MG63 (cell line): ENCODE measurements at regions not wholly inside any gene's neighbourhood (a gene's known extent, or its start where the extent isn't known, plus 50 kb on each side); places are given as distances from the start of the nearest gene placed in this dataset.

Experiments
- DNase-seq: peaks from one replicate; pipeline ENCODE4 v3.0.0-alpha.2; 2020
- H3K27me3 ChIP-seq: fragments of 250-450 bp; sonication (Bioruptor Pico); 2 replicates; pipeline ENCODE4 v1.5.1; 2020; ENCODE audit warnings: mild to moderate bottlenecking, moderate library complexity
- H3K36me3 ChIP-seq: fragments of 250-450 bp; sonication (Bioruptor Pico); 2 replicates; pipeline ENCODE4 v1.5.1; 2020; ENCODE audit warnings: mild to moderate bottlenecking, moderate library complexity
- H3K4me3 ChIP-seq: fragments of 250-450 bp; sonication (Bioruptor Pico); 2 replicates; pipeline ENCODE4 v1.5.1; 2020; ENCODE audit warnings: mild to moderate bottlenecking, moderate library complexity
- H3K9me3 ChIP-seq: fragments of 250-450 bp; sonication (Bioruptor Pico); 2 replicates; pipeline ENCODE4 v1.5.1; 2020; ENCODE audit warnings: mild to moderate bottlenecking, moderate library complexity

DNA sequence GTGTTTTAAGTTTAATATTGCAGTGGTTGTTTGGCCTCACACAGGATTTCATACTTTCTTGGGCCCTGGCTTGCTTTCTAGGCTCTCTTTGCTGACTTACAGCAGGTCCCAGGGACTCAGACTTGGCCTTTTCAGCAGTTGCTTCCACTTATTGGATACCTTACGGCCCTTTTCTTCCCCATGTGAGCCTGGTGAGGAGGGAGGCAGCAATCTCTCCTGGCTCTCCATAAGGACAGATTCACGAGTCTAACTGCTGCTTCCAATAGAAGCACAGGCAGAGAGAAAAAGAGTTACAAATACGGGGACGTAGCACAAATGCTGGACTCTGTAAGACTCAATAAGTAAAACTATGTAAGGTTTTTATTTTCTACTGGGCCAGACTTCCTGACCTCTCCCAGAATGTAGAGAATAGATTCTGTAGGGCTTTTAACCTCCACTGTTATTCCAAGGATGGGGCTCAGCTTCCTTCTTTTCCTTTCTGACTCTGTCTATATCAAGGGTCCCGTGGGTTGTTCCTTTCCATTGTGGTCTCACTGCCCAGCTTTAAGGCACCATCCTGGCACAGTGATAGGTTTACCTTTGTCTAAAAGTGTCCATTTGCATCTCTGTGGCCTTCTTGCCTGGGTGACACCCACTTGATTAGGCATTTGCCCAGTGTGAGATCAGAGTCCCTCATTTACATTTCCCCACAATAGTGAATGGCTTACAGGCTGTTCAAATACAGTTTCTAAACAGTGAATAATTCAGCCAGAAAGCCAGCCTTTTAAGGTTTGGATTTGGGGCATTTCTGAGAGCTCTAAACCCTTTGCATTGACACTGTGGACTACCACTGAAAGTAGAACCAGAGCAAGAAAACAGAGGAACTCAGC lies 92.8 kb downstream of the RASSF10 start:
- Histone ChIP-seq H3K27me3 (no peaks in the 10 kb centered on the region), H3K9me3 (no peaks in the 10 kb centered on the region), H3K4me3 (no peak overlapping the region), H3K36me3 (no peaks in the 10 kb centered on the region)
- no peak for DNase-seq

- H3K27me3 ChIP-seq, result no peaks in the 10 kb centered on the region
- no peaks in the 10 kb centered on the region for H3K9me3 ChIP-seq
- no peak for DNase-seq
- no peak overlapping the region for H3K4me3 ChIP-seq
- H3K36me3 ChIP-seq, result no peaks in the 10 kb centered on the region
Measured at GRCh38 chr11:13102513-13102840, 93.4 kb downstream of the RASSF10 start.

DNA sequence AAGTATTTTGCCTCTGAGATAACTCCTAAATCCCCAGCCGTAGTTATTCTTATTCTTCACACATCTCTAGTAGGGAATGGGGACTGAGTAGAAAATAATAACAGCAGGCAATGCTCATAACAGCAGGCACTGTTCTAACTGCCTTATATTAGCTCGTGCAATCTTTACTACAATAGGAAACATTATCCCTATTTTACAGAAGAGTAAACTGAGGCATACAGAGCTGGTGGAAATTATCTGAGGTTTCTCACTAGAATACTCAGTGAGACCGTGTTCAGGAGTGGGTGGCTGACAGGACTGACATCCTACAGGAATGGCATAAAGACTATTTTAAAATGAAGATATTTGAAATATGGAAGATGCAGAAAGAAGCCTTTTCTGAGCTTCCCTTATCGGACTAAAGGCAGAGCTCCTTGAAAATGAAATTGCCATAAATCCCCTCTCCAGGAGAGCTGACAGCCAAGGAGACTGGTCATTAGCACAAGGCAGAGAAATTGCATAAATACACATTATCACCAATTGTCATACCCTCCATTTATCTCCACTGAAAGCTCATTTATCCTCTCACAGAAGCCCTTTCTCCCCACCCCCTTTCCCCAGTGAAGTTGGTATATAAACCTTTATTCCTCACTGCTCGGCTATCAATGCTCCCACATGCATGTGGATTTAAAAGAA lies 93.9 kb downstream of the RASSF10 start:
- Histone ChIP-seq H3K9me3 (no peaks in the 10 kb centered on the region), H3K27me3 (no peaks in the 10 kb centered on the region), H3K36me3 (no peaks in the 10 kb centered on the region), H3K4me3 (no peak overlapping the region)
- no peak for DNase-seq

DNA sequence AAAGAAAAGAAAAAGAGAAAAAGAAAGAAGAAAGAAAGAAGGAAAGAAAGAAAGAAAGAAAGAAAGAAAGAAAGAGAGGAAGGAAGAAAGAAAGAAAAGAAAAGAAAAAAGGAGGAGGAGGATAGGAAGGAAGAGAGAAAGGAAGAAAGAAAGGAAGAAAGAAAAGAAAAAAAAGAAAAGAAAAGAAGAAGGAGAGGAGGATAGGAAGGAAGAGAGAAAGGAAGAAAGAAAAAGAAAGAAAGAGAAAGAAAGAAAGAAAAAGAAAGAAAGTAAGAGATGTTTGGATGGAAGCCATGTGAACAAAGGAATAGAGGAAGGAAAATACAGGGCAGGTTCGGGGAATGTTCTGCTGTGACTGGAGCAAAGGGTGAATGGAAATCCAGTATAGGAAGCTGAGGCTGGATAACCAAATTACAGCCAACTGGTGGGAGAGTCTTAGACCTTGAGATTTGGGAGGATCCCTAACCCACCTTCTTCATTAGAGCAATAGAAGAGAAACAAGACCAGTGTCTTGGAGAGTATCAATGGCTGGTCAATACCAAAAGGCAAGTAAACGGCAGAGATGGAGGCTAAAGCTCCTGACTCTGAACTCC lies 94.9 kb downstream of the RASSF10 start:
- no peaks in the 10 kb centered on the region for H3K27me3 ChIP-seq
- H3K9me3 ChIP-seq, result no peaks in the 10 kb centered on the region
- DNase-seq, result no peak
- H3K4me3 ChIP-seq, result no peak overlapping the region
- H3K36me3 ChIP-seq, result no peaks in the 10 kb centered on the region

GRCh38 chr11:13104619-13105236 lies 95.6 kb downstream of the RASSF10 start:
- Histone ChIP-seq H3K9me3 (no peaks in the 10 kb centered on the region), H3K27me3 (no peaks in the 10 kb centered on the region), H3K4me3 (no peak overlapping the region), H3K36me3 (no peaks in the 10 kb centered on the region)
- DNase-seq, result no peak

GRCh38 chr11:13105237-13105844 lies 96.2 kb downstream of the RASSF10 start:
- Histone ChIP-seq H3K4me3 (no peak overlapping the region), H3K9me3 (no peaks in the 10 kb centered on the region)
- no peak for DNase-seq

DNA sequence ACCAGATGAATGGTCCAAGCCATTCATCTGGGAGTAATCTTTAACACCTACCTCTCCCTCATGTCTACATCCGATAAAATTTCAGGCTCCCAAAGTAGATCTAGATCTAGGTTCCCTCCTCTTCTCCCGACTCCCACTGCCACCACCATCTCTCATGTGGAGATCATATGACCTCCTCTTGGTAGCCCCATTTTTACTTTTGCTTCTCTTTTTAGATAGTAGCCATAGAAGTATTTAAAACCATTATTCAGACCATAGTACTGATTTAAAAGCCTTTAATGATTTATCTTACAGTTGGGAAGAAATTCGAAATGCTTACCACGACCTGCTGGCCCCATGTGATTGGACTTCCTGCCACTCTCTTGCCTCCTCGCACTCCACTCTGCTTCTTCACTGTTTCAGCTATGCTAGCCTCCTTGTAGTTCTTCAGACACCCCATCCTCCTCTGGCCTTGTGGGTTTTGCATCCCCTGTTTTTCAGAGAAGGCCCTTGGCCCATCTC lies 98.5 kb downstream of the RASSF10 start:
- Histone ChIP-seq H3K27me3 (no peaks in the 10 kb centered on the region), H3K4me3 (no peak overlapping the region), H3K36me3 (no peaks in the 10 kb centered on the region), H3K9me3 (no peaks in the 10 kb centered on the region)
- DNase-seq, result no peak

More at GRCh38 chr11:13105237-13105844, 96.2 kb downstream of the RASSF10 start:
- Histone ChIP-seq H3K36me3 (no peaks in the 10 kb centered on the region), H3K27me3 (no peaks in the 10 kb centered on the region)

GRCh38 chr11:13108416-13108815 lies 99.3 kb downstream of the RASSF10 start:
- Histone ChIP-seq H3K27me3 (no peaks in the 10 kb centered on the region), H3K4me3 (no peak overlapping the region), H3K36me3 (no peaks in the 10 kb centered on the region), H3K9me3 (no peaks in the 10 kb centered on the region)
- no peak for DNase-seq

- no peaks in the 10 kb centered on the region for H3K9me3 ChIP-seq
- DNase-seq, result no peak
- no peak overlapping the region for H3K4me3 ChIP-seq
- no peaks in the 10 kb centered on the region for H3K36me3 ChIP-seq
- H3K27me3 ChIP-seq, result no peaks in the 10 kb centered on the region
Measured at GRCh38 chr11:13109616-13110015, 100.5 kb downstream of the RASSF10 start.

DNA sequence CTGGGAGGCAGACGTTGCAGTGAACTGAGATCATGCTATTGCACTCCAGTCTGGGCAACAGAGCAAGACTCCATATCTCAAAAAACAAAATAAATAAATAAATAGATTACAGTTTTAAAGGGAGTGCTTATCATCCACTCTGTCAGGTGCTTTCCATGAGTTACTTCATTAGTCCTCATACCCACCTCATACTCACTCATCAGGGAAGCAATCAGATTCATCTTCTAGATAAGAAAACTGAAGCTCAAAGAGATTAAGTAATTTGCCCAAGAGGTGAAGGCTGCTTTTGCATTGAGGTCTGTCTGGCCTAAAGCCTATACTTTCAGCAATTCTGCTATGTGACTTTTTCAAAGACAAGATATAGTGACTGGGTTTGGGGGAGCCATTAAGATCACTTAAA lies 101.0 kb downstream of the RASSF10 start:
- H3K27me3 ChIP-seq, result no peaks in the 10 kb centered on the region
- H3K4me3 ChIP-seq, result no peak overlapping the region
- no peak for DNase-seq
- no peaks in the 10 kb centered on the region for H3K9me3 ChIP-seq
- H3K36me3 ChIP-seq, result no peaks in the 10 kb centered on the region

GRCh38 chr11:13110929-13111812 lies 102.1 kb downstream of the RASSF10 start:
- no peaks in the 10 kb centered on the region for H3K9me3 ChIP-seq
- peak; percentile 32 for DNase-seq
- no peaks in the 10 kb centered on the region for H3K27me3 ChIP-seq
- no peaks in the 10 kb centered on the region for H3K36me3 ChIP-seq
- no peak overlapping the region for H3K4me3 ChIP-seq

DNA sequence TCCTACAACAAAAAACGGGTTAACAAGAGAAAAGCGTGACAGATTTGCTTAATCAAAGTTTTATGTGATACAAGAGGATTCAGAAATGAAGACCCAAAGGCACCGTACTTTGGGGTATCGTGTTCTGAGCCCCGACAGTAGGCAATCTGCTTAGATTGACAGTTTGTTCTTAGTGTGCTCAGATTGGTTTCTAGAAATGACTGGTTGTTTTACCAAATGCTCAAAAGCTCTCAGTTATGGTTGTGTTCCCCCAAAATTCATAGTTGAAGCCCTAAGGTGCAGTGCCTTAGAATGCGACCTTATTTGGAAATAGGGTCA lies 102.7 kb downstream of the RASSF10 start:
- Histone ChIP-seq H3K4me3 (no peak overlapping the region), H3K27me3 (no peaks in the 10 kb centered on the region), H3K9me3 (no peaks in the 10 kb centered on the region), H3K36me3 (no peaks in the 10 kb centered on the region)
- no peak for DNase-seq

DNA sequence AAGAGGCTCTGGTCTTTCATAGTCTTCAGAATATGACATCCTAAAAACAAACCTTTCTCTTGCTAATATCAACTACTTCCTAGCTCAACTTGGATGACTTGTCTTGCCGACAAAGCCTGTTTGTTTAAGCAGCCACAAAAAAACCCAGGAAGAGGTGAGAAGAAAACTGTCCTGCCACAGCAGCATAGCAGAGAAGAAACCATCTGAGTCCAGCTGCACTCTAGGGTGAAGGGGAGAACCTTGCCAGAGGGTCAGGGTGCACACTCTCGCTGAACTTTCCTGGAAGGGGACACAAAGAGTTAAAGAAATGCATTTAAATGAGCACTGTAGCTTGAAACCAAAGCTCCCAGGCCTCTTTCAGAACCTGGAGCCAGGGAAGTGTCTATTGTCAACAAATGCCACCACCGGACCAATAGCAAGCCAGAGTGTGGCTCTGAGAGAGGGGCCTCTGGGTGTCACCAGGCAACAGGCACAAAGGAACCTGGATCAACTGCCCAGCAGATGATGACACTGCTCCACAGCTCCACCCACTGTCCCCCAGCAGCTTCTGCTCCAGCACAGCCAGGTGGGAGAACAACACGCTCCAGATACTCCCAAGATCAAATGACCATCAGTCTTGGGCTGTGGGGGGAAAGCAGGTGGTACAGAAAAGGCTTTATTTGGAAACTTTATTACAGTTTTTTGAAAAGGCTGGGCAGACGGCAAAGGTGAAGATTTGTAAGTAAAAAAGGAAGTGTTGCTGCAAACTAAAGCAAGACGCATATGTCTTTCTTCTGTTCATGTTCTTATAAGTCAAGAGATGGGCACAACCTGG lies 105.7 kb downstream of the RASSF10 start:
- DNase-seq, result no peak
- H3K27me3 ChIP-seq, result no peaks in the 10 kb centered on the region
- H3K36me3 ChIP-seq, result no peaks in the 10 kb centered on the region
- H3K9me3 ChIP-seq, result no peaks in the 10 kb centered on the region
- H3K4me3 ChIP-seq, result no peak overlapping the region

- Histone ChIP-seq H3K4me3 (no peak overlapping the region), H3K36me3 (no peaks in the 10 kb centered on the region), H3K27me3 (no peaks in the 10 kb centered on the region), H3K9me3 (no peaks in the 10 kb centered on the region)
- no peak for DNase-seq
Measured at GRCh38 chr11:13115380-13115675, 106.2 kb downstream of the RASSF10 start.

- H3K9me3 ChIP-seq, result no peaks in the 10 kb centered on the region
- H3K27me3 ChIP-seq, result no peaks in the 10 kb centered on the region
- no peak for DNase-seq
- no peaks in the 10 kb centered on the region for H3K36me3 ChIP-seq
- no peak overlapping the region for H3K4me3 ChIP-seq
Measured at GRCh38 chr11:13116491-13116890, 107.4 kb downstream of the RASSF10 start.
